Hematopoietic multipotent progenitor cell treated with erythropoietin and hydrocortisone succinate and interleukin-3 and kit ligand, for 6 days (in vitro differentiated cells): ENCODE measurements at regions not wholly inside any gene's neighbourhood (a gene's known extent, or its start where the extent isn't known, plus 50 kb on each side); places are given as distances from the start of the nearest gene placed in this dataset.
"Not testable (repeated sequence)": the region's sequence is repeated elsewhere in the genome, so short reads cannot be mapped to it uniquely, and the experiment has no call there.

Source experiments
- DNase-seq: peaks from one replicate; pipeline ENCODE4 v3.0.0-alpha.2; 2015

DNA sequence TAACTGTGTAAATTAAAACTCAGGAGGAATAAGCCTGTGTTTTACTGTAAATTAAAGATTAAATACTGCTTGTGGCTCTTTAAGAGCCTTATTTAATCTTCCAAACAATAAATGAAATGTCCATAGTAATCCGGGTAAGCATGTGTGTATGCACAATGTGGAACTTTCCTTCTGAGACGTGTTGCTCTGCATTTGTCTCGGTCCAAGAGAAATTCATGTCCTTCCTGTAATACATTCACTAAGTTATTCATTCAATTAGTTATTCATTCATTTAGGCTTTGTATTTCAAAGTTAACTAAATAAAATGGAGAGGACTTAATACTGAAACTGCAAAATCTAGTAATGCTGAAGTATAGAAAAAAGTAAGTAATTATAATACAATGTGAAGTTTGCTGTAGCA is 2728.8 kb downstream of the PCDH7 start:
- DNase-seq = no peak

DNA sequence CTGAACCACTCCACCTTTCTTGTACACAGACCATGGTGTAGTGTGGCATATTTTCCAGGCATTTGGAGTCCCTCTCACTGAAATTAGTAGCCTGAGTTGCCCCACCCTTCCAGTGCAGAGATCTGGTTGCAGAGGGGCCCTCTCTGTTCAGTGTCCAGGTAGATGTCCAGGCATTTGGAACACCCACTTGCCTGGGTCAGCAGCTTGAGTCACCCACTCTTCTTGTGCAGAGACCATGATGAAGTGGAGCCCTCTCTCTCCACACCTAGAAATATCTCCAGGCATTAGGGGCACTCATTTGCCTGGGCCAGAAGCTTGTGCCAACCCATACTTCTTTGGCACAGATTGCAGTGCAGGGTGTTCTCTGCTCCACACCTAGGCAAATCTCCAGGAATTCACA is 2733.3 kb downstream of the PCDH7 start:
- no peak for DNase-seq

DNA sequence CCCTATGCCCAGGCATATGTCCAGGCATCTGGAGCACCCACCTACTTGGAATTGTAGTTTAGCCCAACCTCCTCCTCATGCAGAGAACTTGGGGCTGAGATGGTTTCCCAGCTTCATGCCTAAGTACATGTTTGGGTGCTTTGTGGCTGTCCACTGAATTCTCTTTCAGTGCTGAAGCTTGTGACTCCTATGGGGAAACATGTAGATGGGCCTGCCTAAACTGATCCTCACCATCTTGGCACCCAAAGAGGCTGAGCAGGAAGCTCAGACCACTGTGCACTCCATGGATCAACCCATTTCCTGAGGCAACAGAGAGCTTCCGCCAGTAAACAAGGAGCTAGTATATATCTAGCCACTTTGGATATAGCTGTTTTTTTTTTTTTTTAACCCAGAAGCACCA is 2733.7 kb downstream of the PCDH7 start:
- DNase-seq = no peak

DNA sequence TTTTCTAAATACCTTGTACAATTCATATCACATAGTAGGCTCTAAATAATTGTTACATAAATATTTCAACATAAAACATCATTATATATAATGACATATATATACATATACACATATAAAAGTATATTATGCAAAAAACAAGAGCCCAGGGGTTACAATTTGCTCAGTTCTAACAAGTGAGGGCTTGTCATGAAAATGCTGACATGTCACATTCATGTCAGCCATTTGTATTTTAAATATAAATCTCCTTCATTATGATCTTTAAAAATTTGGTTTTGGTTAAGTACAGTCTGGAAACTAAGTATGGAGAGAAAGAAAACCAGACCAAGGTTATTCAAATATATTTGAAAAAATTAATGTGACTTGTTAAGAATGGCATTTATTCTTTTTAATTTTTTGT is 2745.4 kb downstream of the PCDH7 start:
- no peak for DNase-seq

DNA sequence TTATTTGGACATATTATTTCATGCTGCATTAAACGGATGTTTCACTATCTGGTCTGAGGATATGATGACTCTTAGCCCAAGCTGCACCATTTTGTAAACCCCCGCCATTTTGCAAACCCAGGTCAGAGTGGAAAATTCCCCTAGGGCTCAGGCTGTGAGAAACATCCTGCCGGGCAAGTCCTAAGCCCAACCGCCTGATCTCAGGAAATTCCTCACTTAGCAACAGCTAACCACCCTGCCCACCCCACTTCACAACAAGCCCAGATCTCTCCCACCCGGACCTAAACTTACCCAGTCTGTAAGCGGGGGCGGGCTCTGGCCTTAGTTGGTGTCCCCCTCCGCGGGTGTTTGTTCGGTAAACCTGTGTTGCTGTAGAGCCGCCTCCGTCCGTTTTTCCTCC is 2747.1 kb downstream of the PCDH7 start:
- DNase-seq = no peak

DNA sequence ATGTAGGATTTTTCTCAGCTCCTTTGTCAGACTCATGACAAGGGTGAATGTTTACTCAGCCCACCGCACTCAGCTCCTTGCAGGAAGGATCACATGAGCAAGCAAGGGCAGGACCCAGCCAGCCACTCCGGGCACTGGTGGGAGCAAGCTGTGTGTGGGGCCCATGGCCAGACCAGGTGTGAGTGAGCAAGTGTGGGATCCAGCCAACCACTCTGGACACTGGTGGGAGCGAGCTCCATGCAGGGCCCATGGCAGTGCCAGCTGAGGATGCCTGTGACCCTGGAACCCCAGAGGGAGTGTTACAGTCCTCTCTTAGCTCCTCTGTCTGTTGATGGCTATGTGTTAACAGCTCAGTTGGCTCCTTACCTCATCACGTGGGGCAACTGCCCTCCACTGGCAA is 2750.6 kb downstream of the PCDH7 start:
- no peak for DNase-seq

DNA sequence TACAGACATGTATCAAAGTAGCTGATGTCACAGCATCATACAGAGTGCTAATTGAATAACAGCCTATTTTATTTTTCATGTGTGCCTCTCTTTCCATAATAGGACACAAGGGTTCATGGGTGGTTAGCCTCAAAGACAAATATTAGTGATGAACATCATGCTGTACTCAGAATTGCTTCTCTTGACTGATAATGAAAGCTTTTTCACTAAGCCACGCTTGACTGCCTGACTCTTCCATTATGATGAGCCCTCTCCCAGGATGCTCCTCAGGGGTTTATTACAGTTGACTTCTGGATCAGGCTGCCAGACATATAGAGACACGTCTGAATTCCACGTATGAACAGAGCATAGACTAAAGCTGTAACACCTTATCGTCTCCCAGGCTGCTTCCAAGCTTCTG is 2757.5 kb downstream of the PCDH7 start:
- DNase-seq = no peak

DNA sequence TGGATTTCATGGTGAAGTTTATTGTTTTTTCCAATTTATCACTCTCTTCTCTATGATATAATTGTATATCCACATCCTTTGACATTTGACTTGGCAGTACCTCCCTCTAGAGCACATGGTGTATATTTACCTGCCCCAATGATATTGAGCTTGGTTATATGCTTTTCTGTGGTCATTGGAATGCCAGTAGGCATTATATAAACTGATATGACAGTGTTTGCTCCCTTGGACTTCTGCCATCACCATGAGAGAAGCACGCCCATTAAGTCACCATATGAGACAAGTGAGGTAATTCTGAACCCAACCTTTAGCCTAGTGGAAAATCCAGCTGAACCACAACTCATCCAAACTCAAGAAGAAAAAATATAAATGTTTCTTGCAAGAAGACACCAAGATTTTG is 2761.5 kb downstream of the ARAP2 start:
- DNase-seq = no peak

DNA sequence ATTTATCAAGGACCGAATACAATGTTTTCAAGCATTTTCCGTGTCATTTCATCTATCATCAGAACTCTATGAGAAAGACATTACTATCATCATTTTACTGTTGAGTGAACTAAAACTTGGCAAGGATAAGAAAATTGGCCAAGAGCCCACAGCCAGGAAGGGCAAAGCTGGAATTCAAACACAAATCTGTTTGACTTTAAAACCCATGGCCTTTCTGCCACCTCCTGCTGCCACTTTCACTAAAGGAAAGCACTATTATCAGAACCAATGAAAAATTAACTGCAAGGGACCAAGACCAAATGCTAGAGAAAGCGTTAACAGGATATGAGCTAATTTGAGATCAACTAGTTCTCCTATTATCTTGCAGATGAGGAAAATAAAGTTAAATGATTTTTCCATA is 2759.2 kb downstream of the ARAP2 start:
- DNase-seq = no peak

DNA sequence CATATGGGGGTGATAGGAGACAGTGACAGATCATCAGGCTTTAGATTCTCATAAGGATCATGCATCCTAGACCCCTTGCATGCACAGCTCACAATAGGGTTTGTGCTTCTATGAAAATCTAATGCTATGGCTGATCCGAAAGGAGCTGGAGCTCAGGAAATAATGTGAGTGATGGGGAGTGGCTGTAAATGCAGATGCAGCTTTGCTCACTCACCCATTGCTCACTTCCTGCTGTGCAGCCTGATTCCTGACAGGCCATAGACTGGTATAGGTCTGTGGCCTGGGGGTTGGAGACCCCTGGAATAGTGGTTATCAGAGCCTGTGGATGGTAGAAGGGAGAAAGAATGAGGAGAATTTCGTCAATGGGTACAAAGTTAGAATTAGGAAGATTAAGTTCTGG is 2751.1 kb downstream of the ARAP2 start:
- DNase-seq = no peak

DNA sequence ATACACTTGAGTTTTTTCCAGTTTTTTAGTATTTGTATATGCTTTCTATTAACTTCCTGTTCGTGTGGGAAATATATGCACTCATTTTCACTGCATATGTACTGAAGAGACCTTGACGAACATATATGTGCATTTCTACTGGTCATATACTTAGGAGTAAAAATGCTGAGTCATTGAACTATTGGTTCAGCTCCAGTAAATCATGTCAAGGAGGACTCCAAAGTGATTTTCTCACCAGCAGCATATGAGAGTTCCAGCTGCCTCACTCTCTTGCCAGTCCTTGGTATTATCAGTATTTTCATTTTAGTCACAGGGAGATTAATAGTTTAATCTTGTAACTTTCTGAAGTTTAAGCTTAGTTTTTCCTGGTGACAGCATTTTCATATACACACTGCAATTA is 2750.2 kb downstream of the ARAP2 start:
- DNase-seq = no peak

DNA sequence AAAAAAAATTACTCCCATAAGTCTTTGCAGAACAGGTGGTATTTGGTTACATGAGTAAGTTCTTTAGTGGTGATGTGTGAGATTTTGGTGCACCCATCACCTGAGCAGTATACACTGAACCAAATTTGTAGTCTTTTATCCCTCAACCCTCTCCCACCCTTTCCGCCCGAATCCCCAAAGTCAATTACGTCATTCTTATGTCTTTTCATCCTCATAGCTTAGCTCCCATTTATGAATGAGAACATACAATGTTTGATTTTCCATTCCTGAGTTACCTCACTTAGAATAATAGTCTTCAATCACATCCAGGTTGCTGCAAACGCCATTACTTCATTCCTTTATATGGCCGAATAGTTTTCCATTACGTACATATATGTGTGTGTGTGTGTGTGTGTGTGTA is 2742.7 kb downstream of the ARAP2 start:
- not testable (repeated sequence) for DNase-seq

DNA sequence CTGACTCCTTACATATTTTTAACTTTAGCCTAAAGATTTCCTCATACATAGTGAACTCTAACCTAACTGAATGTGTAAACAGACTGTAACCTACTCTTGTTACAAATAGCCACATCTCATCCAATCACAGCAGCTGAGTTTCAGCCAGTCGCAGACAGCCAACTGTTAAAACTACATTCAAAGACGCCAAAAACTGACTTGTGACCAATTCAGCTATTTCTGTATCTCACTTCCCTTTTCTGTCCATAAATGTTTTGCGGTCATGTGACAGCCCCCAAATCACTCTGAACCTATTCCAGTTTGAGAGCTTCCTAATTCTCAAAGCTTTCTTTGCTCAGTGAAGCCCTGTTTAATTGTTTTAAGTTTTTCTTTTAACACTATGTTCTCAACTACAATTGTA is 2731.9 kb downstream of the ARAP2 start:
- peak; percentile 4 for DNase-seq

DNA sequence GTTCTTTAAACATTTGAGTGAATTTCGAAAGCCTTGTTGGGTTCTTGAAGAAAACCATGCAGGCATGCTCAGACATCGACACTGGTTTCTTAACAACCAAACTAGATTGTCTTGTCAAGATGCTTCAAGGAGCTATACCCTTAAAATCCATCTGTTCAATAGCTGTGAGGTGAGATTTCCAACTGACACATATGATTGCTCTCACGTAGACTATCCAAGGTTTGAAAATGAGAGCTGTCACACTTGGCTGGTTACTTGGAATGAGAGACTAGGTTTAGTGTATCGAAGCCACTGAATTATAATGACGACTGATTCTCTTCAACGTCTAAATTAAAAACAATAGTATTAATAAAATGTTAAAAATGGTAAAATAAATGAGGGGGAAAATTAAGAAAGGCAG is 2725.5 kb downstream of the ARAP2 start:
- no peak for DNase-seq

DNA sequence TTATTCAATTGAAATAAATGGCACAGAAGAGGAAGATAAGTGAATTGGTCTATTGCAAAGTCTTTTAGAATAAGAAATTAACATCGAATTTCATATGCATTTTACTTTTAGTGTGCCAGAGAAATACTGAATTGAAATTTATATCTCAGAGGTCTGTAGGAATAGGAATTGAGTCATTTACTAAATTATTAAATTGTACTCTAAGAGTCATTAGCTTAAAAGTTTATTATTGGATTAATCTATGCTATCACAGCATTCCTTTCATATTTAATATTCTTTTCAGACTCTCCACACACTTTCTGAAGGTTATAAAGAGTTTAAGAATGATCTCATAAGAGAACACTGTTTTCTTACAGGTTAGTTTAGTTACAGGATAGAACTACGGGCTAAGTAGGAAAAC is 2711.5 kb downstream of the ARAP2 start:
- no peak for DNase-seq

DNA sequence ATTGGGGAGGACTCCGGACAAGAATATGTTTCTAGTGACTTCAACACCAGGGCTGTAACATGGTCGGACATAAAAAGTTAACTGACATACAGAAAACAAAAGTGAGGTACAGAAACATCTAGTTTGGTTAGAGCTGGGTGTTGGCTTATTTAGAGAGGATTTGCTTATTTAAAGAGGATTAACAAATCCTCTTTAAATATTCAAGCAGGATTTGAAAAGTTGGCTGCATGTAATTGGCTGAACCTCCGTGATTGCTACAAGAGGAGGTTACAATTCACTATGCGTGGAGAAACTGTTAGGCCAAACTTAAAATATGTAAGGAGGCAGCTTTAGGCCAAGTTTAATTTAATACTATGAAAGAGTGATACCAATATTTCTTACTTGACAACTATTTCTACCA is 2707.4 kb downstream of the ARAP2 start:
- no peak for DNase-seq

DNA sequence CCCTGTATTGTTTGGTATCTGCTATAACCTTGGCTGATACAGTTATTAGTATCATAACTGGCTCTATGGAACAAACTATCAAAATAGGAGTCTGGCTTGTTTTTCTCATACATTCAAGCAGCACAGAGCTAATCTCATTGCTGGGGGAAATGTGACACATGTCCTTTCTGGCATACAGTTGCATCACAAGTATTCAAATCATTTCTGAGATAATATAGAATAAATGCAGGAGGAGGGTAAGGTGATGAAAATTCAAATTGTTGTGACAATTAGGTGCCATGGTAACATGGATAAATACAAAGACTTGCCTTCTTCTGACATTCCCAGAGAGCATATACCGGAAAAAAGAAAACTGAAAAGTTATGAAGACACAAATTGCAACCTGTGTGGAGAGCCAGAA is 2706.8 kb downstream of the ARAP2 start:
- no peak for DNase-seq

DNA sequence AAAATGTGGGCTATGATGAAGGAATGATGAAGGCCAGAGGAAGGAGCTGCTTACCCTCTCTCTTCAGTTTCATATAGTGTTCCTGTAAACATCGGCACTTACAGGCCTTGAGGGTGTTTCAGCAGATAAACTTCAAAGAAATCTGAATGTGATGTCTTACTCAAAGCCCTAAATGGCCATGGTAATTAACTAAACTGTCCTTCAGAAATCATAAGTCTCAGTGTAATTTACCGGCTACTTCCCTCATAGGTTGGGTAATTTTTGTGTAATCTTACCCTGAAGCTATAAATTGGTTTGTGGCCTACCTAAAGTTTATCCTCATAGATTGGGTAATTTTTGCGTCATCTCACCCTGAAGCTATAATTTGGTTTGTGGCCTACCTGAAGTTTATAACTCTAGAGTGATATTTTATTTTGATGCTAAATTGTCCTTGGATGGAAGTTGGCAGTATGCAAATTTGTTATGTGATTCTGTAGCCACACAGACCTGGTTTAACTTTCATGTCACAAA is 2700.3 kb downstream of the ARAP2 start:
- DNase-seq = no peak

DNA sequence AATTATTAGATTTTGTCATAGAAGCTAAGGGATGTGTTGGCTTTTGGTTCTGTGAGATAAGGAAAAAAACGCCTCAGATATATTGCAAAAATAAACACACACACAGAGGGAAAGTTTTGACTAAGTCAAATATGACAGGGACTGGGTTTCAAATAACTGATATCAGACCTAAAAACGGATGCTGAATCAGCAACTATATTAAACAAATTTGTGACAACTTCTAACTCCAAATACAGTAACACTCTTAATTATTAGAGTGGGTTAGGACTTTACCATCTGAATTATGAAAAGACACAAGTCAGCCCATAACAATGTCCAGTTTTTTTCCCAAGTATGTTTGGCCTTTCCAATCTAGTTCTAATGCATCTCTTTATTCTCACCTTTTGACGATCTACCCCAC is 2693.1 kb downstream of the ARAP2 start:
- DNase-seq = no peak

DNA sequence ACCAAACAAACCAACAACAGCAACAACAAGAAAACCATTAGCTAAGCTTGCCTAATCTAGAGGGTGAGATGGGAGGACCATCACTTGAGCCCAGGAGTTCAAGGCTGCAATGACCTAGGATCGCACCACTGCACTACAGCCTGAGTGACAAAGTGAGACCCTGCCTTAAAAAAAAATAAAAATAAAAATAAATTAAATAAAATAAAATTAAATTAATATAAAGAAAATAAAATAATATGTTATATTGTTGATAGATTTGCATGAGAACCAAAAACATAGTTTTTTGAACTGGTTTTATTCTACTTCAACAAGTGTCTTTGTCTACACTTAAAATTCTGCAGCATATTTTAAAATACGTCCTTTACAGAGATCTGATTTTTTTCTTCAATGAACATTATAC is 2683.1 kb downstream of the ARAP2 start:
- no peak for DNase-seq

DNA sequence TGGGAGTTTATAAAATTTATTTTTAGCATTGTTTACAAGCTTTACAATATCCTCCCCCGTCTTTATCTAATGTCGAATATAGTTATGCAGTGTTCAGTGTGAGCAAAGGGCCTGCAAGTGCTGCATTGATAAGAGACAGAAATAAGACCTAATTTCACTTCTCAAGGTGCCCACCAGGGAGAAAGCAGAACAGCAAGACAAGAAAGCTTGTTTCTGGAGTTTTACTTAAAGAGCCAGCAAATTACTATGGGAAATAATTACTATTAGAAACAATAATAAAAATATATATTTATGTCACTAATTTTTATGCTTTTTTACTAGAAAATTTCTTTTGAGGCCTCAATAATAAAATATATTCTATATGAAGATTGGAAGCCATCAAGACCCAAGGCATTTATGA is 2677.7 kb downstream of the ARAP2 start:
- no peak for DNase-seq

DNA sequence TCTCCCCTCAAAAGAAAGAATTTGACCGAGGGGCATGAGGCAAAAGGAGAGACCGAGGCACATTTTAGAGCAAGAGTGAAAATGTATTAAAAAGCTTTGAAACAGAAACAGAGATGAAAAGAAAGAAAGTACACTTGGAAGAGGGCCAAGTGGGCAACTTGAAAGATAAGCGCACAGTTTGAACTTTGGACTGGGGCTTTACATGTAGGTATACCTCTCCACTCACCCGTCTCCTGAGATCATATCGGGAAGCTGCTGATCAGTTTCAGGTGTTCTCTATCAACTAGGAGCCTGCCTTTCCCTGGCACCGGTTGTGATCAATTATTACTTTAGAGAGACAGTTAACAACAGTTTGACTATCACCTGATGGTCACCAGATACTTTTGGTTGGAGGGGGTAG is 2666.5 kb downstream of the ARAP2 start:
- no peak for DNase-seq

DNA sequence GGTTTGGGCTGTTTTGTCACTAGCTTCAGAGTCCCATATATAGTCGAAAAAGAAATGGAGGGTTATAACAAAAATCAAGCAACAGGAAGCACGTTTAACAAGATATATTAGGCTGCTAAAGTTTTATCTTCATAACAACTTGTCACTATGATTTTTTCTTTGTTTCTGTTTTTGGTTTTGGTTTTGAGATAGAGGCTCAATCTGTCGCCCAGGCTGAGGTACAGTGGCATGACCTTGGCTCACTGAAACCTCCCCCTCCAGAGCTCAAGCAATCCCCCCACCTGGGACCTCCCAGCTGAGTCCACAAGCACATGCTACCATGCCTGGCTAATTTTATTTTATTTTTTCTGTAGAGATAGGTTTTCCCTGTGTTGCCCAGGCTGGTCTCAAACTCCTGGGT is 2664.4 kb downstream of the ARAP2 start:
- no peak for DNase-seq

DNA sequence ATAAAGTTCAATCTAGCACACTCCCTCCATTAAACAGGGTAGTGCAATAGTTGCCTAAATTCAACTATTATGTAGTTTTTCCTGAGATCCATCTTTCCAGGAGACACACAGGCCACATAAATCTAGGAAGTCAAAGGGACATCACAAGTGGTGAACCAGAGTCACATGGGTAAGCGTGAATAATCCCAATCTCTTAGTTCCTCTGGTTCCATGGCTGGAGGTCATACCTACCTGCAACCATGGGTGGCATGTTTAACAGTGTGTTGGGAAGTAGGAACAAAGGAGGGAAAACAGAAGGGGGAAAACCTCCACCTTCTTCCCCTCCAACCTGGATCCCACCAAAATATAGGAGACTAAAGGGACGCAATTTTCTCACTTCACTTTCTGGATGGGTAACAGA is 2651.6 kb downstream of the ARAP2 start:
- no peak for DNase-seq

DNA sequence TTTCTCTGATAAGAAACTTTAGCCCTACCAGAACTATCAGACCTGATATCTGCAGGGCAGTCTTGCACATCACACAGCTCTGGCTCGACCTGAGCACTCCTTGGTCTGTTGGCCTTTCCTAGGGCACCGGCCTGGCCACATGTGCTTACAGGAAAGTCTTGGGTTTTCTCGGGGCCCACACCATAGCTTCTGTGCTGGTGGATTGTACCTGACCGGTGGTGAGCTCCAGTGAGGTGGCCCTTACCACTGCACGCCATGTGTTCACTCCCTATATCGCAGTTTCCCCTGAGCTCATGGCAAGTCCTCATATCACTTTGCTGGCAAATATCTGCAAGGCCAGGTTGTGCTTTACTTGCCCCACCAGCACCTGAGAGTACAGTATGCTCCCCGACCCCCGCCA is 2637.4 kb downstream of the ARAP2 start:
- DNase-seq = no peak

DNA sequence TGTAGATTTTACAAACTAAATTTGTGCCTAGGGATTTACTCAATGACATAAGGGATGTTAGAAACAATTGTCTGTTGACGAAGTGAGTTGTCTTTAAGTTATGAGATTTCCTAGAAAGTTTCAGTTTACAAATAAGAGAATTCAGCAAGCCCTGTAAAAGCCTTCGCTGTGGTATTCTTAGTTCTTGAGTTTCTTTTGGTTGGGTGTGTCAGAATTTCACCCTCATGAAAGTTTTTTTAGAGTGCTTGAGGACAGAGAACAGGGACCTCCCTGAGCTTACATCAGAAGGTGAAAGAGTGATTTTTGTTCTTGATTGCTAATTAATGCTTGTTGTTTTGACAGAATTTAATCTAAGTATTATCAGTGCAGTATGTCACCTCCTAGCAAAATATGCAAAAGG is 2628.2 kb downstream of the ARAP2 start:
- DNase-seq = no peak
